Left lung (tissue), 4 donors: ENCODE measurements at regions not wholly inside any gene's neighbourhood (a gene's known extent, or its start where the extent isn't known, plus 50 kb on each side); places are given as distances from the start of the nearest gene placed in this dataset.

Experiments
- ATAC-seq: fragments of 200-7000 bp; cut with Tn5 transposase; one replicate; pipeline ENCODE4 v1.9.1; 2020; ENCODE audit warnings: moderate library complexity
- DNase-seq, 4 donors: peaks; one replicate each; pipeline ENCODE4 v3.0.0-alpha.2; 2013 to 2020
- H3K27ac ChIP-seq, 2 donors: fragments of 200-600 bp; sonication (generic) in 1 of 2; one replicate each; pipeline versions ENCODE4 v1.5.0 to v1.8.0; 2020 to 2021
- H3K27me3 ChIP-seq, 2 donors: fragments of 200-600 bp; sonication (generic) in 1 of 2; one replicate each; pipeline versions ENCODE4 v1.5.0 to v1.8.0; 2020 to 2021
- H3K36me3 ChIP-seq, 2 donors: fragments of 200-600 bp; sonication (generic) in 1 of 2; one replicate each; pipeline versions ENCODE4 v1.5.0 to v1.8.0; 2020 to 2021
- H3K4me1 ChIP-seq, 2 donors: fragments of 200-600 bp; one replicate each; pipeline ENCODE4 v1.8.0; 2021
- H3K4me3 ChIP-seq, 2 donors: fragments of 200-600 bp; sonication (generic) in 1 of 2; one replicate each; pipeline versions ENCODE4 v1.5.0 to v1.8.0; 2020 to 2021; ENCODE audit warnings: mild to moderate bottlenecking in 1 of 2
- H3K9me3 ChIP-seq, 2 donors: fragments of 200-600 bp; sonication (generic) in 1 of 2; one replicate each; pipeline versions ENCODE4 v1.5.0 to v1.8.0; 2020 to 2021
- intact Hi-C, 2 donors: fragments of 100-400 bp; cut with DNase I; formaldehyde crosslinking; loops; one replicate each; pipeline versions ENCODE4 v1.11.2 to v1.14.2; 2022
- TF ChIP-seq, protein P1 (sequence below), 2 donors: fragments of 200-600 bp; sonication (generic) in 1 of 2; IDR thresholded peaks; one replicate each; pipeline versions ENCODE4 v1.5.0 to v1.8.0; 2021; ENCODE audit warnings: antibody characterized with exemption in 2 of 2
- donor health status: DM: no; HTN: yes; CAD: no.
- donor health status: DM: no; HTN: no; CAD: no.

DNA sequence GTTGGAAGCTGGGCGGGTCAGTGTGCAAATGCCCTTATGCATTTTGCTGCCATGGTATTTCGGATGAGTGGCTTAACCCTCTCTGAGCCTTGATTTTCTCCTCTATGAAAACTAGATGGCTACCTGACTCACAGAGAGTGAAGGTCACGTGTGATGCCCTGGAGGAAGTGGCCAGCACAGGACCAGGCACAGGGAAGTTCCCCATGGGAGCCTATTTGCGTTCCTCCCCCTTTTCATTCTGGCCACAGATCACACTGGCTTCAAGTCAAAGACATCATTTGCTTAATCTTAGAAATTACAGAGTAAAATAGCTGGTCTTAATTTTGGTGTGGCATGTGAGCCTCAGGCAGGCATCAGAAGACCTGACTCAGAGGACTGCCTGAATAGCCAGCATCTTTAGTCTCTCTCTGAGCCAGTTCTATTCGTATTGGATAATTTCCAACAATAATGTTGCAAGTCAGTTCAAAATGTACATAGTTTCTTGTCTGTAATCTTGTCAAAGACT lies 57.6 kb upstream of the CD302 start:
- Histone ChIP-seq H3K4me3 (no peak overlapping the region), H3K36me3 (peaks cover 0 to 9% of the 10 kb centered on the region in 2 donors), H3K9me3 (no peaks in the 10 kb centered on the region), H3K27me3 (no peaks in the 10 kb centered on the region), H3K27ac (peak overlapping the region in 1 of 2 donors; percentile 38), H3K4me1 (peaks cover 0 to 17% of the 10 kb centered on the region in 2 donors)
- TF ChIP-seq, protein P1, sequence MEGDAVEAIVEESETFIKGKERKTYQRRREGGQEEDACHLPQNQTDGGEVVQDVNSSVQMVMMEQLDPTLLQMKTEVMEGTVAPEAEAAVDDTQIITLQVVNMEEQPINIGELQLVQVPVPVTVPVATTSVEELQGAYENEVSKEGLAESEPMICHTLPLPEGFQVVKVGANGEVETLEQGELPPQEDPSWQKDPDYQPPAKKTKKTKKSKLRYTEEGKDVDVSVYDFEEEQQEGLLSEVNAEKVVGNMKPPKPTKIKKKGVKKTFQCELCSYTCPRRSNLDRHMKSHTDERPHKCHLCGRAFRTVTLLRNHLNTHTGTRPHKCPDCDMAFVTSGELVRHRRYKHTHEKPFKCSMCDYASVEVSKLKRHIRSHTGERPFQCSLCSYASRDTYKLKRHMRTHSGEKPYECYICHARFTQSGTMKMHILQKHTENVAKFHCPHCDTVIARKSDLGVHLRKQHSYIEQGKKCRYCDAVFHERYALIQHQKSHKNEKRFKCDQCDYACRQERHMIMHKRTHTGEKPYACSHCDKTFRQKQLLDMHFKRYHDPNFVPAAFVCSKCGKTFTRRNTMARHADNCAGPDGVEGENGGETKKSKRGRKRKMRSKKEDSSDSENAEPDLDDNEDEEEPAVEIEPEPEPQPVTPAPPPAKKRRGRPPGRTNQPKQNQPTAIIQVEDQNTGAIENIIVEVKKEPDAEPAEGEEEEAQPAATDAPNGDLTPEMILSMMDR (IDR thresholded peaks at IDR 0.05), result no peak
- DNase-seq, result peak in 1 of 4 donors; percentile 49
- no peak for ATAC-seq
- intact Hi-C loops, result no loop called here

GRCh38 chr2:159855143-159855542 lies 57.1 kb upstream of the CD302 start:
- peak overlapping the region in 1 of 2 donors; percentile 38 for H3K27ac ChIP-seq
- peaks cover 0 to 12% of the 10 kb centered on the region in 2 donors for H3K4me1 ChIP-seq
- DNase-seq, result no peak
- peaks cover 0 to 9% of the 10 kb centered on the region in 2 donors for H3K36me3 ChIP-seq
- no peak overlapping the region for H3K4me3 ChIP-seq
- ATAC-seq, result no peak
- TF ChIP-seq, protein P1 (IDR thresholded peaks at IDR 0.05), result no peak
- H3K27me3 ChIP-seq, result no peaks in the 10 kb centered on the region
- no peaks in the 10 kb centered on the region for H3K9me3 ChIP-seq
- intact Hi-C loops, result no loop called here

- ATAC-seq, result no peak
- intact Hi-C loops, result no loop called here
- TF ChIP-seq, protein P1 (IDR thresholded peaks at IDR 0.05), result no peak
- peaks cover 0 to 9% of the 10 kb centered on the region in 2 donors for H3K36me3 ChIP-seq
- peak overlapping the region in 1 of 2 donors; percentile 38 for H3K27ac ChIP-seq
- H3K4me3 ChIP-seq, result no peak overlapping the region
- H3K4me1 ChIP-seq, result peaks cover 0 to 11% of the 10 kb centered on the region in 2 donors
- H3K9me3 ChIP-seq, result no peaks in the 10 kb centered on the region
- no peak for DNase-seq
- H3K27me3 ChIP-seq, result no peaks in the 10 kb centered on the region
Observed at GRCh38 chr2:159854481-159854880, 56.5 kb upstream of the CD302 start.

GRCh38 chr2:159853101-159853500 lies 55.1 kb upstream of the CD302 start:
- Histone ChIP-seq H3K27me3 (no peaks in the 10 kb centered on the region), H3K4me1 (peaks cover 0 to 11% of the 10 kb centered on the region in 2 donors), H3K36me3 (peaks cover 0 to 9% of the 10 kb centered on the region in 2 donors), H3K27ac (no peak overlapping the region), H3K9me3 (no peaks in the 10 kb centered on the region), H3K4me3 (no peak overlapping the region)
- TF ChIP-seq, protein P1 (IDR thresholded peaks at IDR 0.05), result no peak
- ATAC-seq (no peak), DNase-seq (no peak)
- intact Hi-C loops, result no loop called here

DNA sequence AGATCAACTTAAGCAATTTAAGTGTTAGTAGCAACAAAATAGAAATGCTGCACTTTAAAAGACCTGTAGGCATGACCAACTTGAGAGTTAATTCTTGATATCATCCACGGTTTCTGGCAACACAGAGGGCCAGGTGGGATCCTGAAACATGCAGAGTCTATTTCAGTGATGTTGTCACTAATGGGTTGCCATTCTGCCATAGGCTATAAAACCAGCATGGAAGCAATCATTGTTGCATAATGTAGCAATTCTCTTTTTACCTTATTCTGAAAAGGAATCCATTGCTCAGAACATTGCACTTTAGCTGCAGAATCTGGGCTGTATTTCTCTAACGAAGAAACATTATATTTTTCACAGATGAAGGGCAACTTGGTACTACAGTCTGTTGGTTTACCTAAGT lies 53.9 kb upstream of the CD302 start:
- DNase-seq (no peak), ATAC-seq (no peak)
- H3K4me3 ChIP-seq, result no peak overlapping the region
- no peaks in the 10 kb centered on the region for H3K9me3 ChIP-seq
- peaks cover 0 to 9% of the 10 kb centered on the region in 2 donors for H3K36me3 ChIP-seq
- TF ChIP-seq, protein P1 (IDR thresholded peaks at IDR 0.05), result no peak
- intact Hi-C loops, result no loop called here
- H3K27me3 ChIP-seq, result no peaks in the 10 kb centered on the region
- no peak overlapping the region for H3K27ac ChIP-seq
- peaks cover 0 to 11% of the 10 kb centered on the region in 2 donors for H3K4me1 ChIP-seq
